ENCODE measurements at regions not wholly inside any gene's neighbourhood (a gene's known extent, or its start where the extent isn't known, plus 50 kb on each side); places are given as distances from the start of the nearest gene placed in this dataset.

DNA sequence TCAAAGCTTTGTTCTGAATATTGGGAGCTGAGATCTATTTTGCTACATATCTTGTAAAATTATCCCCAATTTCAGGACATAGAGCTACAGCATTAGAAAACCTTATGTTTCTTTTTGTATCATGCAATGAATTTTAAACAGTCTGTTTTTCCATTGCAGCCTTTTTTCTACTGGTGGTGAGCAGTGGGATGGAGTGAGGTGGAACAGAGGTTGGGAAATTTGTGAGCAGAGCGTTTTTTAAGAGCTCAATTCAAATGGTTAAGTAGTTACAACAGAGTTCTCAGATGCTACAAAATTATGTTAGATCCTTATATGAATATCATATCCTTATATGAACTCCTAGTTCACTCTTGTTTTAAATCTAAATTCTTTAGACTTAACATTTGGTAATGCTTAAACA lies 139.0 kb upstream of the PLEKHG7 start:
- TF ChIP-seq CTCF (IDR thresholded peaks at IDR 0.05) (no peak), POLR2A (IDR thresholded peaks at IDR 0.05) (no peak), POLR2AphosphoS5 (IDR thresholded peaks at IDR 0.05) (no peak)
